SU-DHL-6 (cell line): ENCODE measurements at regions not wholly inside any gene's neighbourhood (a gene's known extent, or its start where the extent isn't known, plus 50 kb on each side); places are given as distances from the start of the nearest gene placed in this dataset.
A peak's percentile ranks its signal among the peaks of the same experiment; 100 is the strongest.

Source experiments
- H2AFZ ChIP-seq: fragments of 200-600 bp; sonication (generic); 2 replicates; pipeline ENCODE4 v1.6.1; 2014; ENCODE audit warnings: low read depth, mild to moderate bottlenecking, moderate library complexity, mixed read lengths, antibody characterized with exemption, low read length; ENCODE audit not compliant: severe bottlenecking
- H3F3A ChIP-seq: fragments of 200-600 bp; shearing (Covaris generic); 2 replicates; pipeline ENCODE4 v1.6.0; 2016; ENCODE audit warnings: antibody characterized with exemption, mild to moderate bottlenecking; ENCODE audit not compliant: insufficient read depth
- H3K27ac ChIP-seq: fragments of 200-600 bp; sonication (generic); 2 replicates; pipeline ENCODE4 v1.5.1; 2016; ENCODE audit warnings: low read depth, mild to moderate bottlenecking, low read length, moderate library complexity, mixed read lengths
- H3K27me3 ChIP-seq: fragments of 200-600 bp; sonication (generic), shearing (Covaris generic); 2 replicates; pipeline ENCODE4 v1.6.0; 2014; ENCODE audit warnings: mild to moderate bottlenecking, low read length
- H3K36me3 ChIP-seq: fragments of 200-600 bp; sonication (generic); 2 replicates; pipeline ENCODE4 v1.6.1; 2014; ENCODE audit warnings: mild to moderate bottlenecking, low read length, mixed read lengths
- H3K4me2 ChIP-seq: fragments of 300-600, 200-600 bp; shearing (Covaris generic), sonication (generic); 2 replicates; pipeline ENCODE4 v1.6.0; 2014; ENCODE audit warnings: low read length, low read depth, mild to moderate bottlenecking; ENCODE audit not compliant: poor library complexity, severe bottlenecking
- H3K4me3 ChIP-seq: fragments of 200-600 bp; sonication (generic); 2 replicates; pipeline ENCODE4 v1.5.1; 2014; ENCODE audit warnings: antibody characterized with exemption, low read length, mild to moderate bottlenecking, mixed read lengths; ENCODE audit not compliant: insufficient read depth, poor library complexity, severe bottlenecking
- H3K79me2 ChIP-seq: fragments of 200-600 bp; sonication (generic); 2 replicates; pipeline ENCODE4 v1.6.1; 2014; ENCODE audit warnings: mild to moderate bottlenecking, low read length, moderate library complexity; ENCODE audit not compliant: insufficient read depth
- H3K9ac ChIP-seq: fragments of 200-600 bp; sonication (generic); 2 replicates; pipeline ENCODE4 v1.7.0; 2014; ENCODE audit warnings: mild to moderate bottlenecking, low read length
- H3K9me2 ChIP-seq: fragments of 200-600 bp; sonication (generic); replicated peaks from 2 replicates; pipeline ENCODE4 v1.6.1; 2014; ENCODE audit warnings: low read length; ENCODE audit not compliant: insufficient read depth
- H3K9me3 ChIP-seq: fragments of 200-600 bp; sonication (generic); 2 replicates; pipeline ENCODE4 v1.6.1; 2014; ENCODE audit warnings: low read length, mixed read lengths; ENCODE audit not compliant: insufficient read depth
- H4K20me1 ChIP-seq: fragments of 200-600 bp; sonication (generic); 2 replicates; pipeline ENCODE4 v1.6.1; 2014; ENCODE audit warnings: low read depth, mild to moderate bottlenecking, antibody characterized with exemption, low read length, moderate library complexity, mixed read lengths
- EZH2phosphoT487 ChIP-seq: fragments of 200-600 bp; sonication (generic), shearing (Covaris generic); conservative IDR thresholded peaks from 2 replicates; pipeline ENCODE4 v1.6.1; 2018; ENCODE audit warnings: mild to moderate bottlenecking, antibody characterized with exemption, low read length, moderate library complexity, mixed read lengths
- TF ChIP-seq, protein P1 (sequence below): fragments of 200-600 bp; sonication (generic); IDR thresholded peaks from one replicate; pipeline ENCODE4 v1.5.1; 2017; ENCODE audit warnings: antibody characterized with exemption, mild to moderate bottlenecking, low read length, moderate library complexity; ENCODE audit not compliant: insufficient read depth, poor library complexity, severe bottlenecking

DNA sequence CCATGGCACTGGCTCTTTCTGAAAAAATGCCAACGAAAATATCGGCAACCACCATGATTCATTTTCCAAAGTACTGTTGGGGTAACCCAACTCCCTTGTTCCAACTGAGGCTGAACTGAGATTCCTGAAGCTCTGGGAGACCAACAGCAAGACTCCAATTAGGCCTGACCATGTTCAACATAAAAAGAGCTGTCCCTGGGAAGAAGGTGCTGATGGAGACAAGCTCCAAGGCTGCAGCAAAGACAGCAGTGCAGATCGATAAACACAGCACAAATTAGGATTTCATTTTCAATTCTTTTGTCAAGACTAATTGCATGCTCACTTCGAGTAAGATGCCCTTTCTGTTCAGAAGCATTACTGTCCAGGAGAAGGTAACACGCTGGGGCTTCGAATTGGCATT lies 968.0 kb downstream of the UQCRFS1 start:
- TF ChIP-seq, protein P1, sequence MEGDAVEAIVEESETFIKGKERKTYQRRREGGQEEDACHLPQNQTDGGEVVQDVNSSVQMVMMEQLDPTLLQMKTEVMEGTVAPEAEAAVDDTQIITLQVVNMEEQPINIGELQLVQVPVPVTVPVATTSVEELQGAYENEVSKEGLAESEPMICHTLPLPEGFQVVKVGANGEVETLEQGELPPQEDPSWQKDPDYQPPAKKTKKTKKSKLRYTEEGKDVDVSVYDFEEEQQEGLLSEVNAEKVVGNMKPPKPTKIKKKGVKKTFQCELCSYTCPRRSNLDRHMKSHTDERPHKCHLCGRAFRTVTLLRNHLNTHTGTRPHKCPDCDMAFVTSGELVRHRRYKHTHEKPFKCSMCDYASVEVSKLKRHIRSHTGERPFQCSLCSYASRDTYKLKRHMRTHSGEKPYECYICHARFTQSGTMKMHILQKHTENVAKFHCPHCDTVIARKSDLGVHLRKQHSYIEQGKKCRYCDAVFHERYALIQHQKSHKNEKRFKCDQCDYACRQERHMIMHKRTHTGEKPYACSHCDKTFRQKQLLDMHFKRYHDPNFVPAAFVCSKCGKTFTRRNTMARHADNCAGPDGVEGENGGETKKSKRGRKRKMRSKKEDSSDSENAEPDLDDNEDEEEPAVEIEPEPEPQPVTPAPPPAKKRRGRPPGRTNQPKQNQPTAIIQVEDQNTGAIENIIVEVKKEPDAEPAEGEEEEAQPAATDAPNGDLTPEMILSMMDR = no peak
- no peak for TF ChIP-seq EZH2phosphoT487
- Histone ChIP-seq H3K4me3 (no peak overlapping the region), H2AFZ (no peak overlapping the region), H3K9me3 (no peaks in the 10 kb centered on the region), H4K20me1 (no peaks in the 10 kb centered on the region), H3F3A (no peaks in the 10 kb centered on the region), H3K9me2 (no peaks in the 10 kb centered on the region), H3K4me2 (no peak overlapping the region), H3K9ac (no peak overlapping the region), H3K27me3 (no peaks in the 10 kb centered on the region), H3K27ac (no peak overlapping the region), H3K79me2 (no peaks in the 10 kb centered on the region), H3K36me3 (no peaks in the 10 kb centered on the region)

- Histone ChIP-seq H3K4me2 (no peak overlapping the region), H3K4me3 (no peak overlapping the region), H3K27me3 (no peaks in the 10 kb centered on the region), H3K9ac (no peak overlapping the region), H3K36me3 (no peaks in the 10 kb centered on the region), H3K27ac (no peak overlapping the region), H3K9me2 (no peaks in the 10 kb centered on the region), H3K79me2 (no peaks in the 10 kb centered on the region), H2AFZ (no peak overlapping the region), H3K9me3 (no peaks in the 10 kb centered on the region), H3F3A (no peaks in the 10 kb centered on the region), H4K20me1 (no peaks in the 10 kb centered on the region)
- TF ChIP-seq, protein P1 = peak; percentile 80
- TF ChIP-seq EZH2phosphoT487 = no peak
Measured at GRCh38 chr19:28242317-28242927, 970.5 kb downstream of the UQCRFS1 start.

- H3K27me3 ChIP-seq = no peaks in the 10 kb centered on the region
- no peak overlapping the region for H3K9ac ChIP-seq
- no peaks in the 10 kb centered on the region for H3K36me3 ChIP-seq
- H3K9me3 ChIP-seq = no peaks in the 10 kb centered on the region
- no peaks in the 10 kb centered on the region for H3K79me2 ChIP-seq
- H3K27ac ChIP-seq = no peak overlapping the region
- H3K4me2 ChIP-seq = no peak overlapping the region
- H3K4me3 ChIP-seq = no peak overlapping the region
- H2AFZ ChIP-seq = no peak overlapping the region
- no peaks in the 10 kb centered on the region for H3K9me2 ChIP-seq
- no peak for TF ChIP-seq EZH2phosphoT487
- TF ChIP-seq, protein P1 = peak; percentile 34
- H4K20me1 ChIP-seq = no peaks in the 10 kb centered on the region
- H3F3A ChIP-seq = no peaks in the 10 kb centered on the region
Measured at GRCh38 chr19:28239270-28239669, 973.7 kb downstream of the UQCRFS1 start.
